SK-N-SH treated with all-trans-retinoic acid at 6 μM for 48 hours (cell line): ENCODE measurements at regions not wholly inside any gene's neighbourhood (a gene's known extent, or its start where the extent isn't known, plus 50 kb on each side); places are given as distances from the start of the nearest gene placed in this dataset.

Experiments used
- ARNTL ChIP-seq: fragments of 450-650 bp; formaldehyde crosslinking; IDR thresholded peaks from 2 replicates; pipeline ENCODE4 v1.5.0; 2020; ENCODE audit warnings: low read depth, mild to moderate bottlenecking, moderate library complexity, borderline replicate concordance
- BACH2 ChIP-seq: fragments of 250-450 bp; sonication (Bioruptor Pico); IDR thresholded peaks from 2 replicates; pipeline ENCODE4 v1.9.0; 2021; ENCODE audit warnings: mild to moderate bottlenecking, borderline replicate concordance
- ISL1 ChIP-seq: fragments of 250-450 bp; sonication (Bioruptor Pico); IDR thresholded peaks from 2 replicates; pipeline ENCODE4 v2.1.2; 2022; ENCODE audit warnings: mild to moderate bottlenecking, moderate library complexity

GRCh38 chr4:79492148-79492547 is 84.1 kb upstream of the GK2 start:
- TF ChIP-seq ARNTL: no peak
- no peak for TF ChIP-seq ISL1 (CRISPR knock-in tag)
- TF ChIP-seq BACH2 (CRISPR knock-in tag): no peak
